Esophagus squamous epithelium (tissue), 5 donors: ENCODE measurements at regions not wholly inside any gene's neighbourhood (a gene's known extent, or its start where the extent isn't known, plus 50 kb on each side); places are given as distances from the start of the nearest gene placed in this dataset.

Experiments used
- DNase-seq: peaks from one replicate; lab custom pipeline; 2025; lab: John Stamatoyannopoulos, UW
- H3K27ac ChIP-seq, 4 donors: fragments of 200-600 bp; sonication (generic); one replicate each; pipeline ENCODE4 v1.5.1; 2016 to 2019; ENCODE audit warnings: mild to moderate bottlenecking in 1 of 4
- H3K27me3 ChIP-seq, 4 donors: fragments of 200-600 bp; sonication (generic); 1 replicate in 3 of 4; 2 replicates in 1 of 4; pipeline versions ENCODE4 v1.5.1 to v1.6.0; 2017 to 2021; ENCODE audit warnings: antibody characterized with exemption in 1 of 4
- H3K36me3 ChIP-seq, 3 donors: fragments of 200-600 bp; sonication (generic); one replicate each; pipeline ENCODE4 v1.5.1; 2016 to 2019
- H3K4me1 ChIP-seq, 3 donors: fragments of 200-600 bp; sonication (generic); one replicate each; pipeline ENCODE4 v1.5.1; 2017 to 2019
- H3K4me3 ChIP-seq, 4 donors: fragments of 200-600 bp; sonication (generic); 1 replicate in 3 of 4; 2 replicates in 1 of 4; pipeline ENCODE4 v1.5.1; 2016 to 2019; ENCODE audit warnings: mild to moderate bottlenecking in 2 of 4, moderate library complexity in 1 of 4
- H3K9me3 ChIP-seq, 3 donors: fragments of 200-600 bp; sonication (generic); one replicate each; pipeline ENCODE4 v1.5.1; 2016 to 2019
- CTCF ChIP-seq, 6 experiments: fragments of 450-650 bp in 4 of 6; fragments of 200-600 bp in 2 of 6; sonication (generic) in 2 of 6; IDR thresholded peaks; one replicate each; pipeline ENCODE4 v1.5.1; 2016 to 2019; ENCODE audit warnings: antibody characterized with exemption in 6 of 6, mild to moderate bottlenecking in 4 of 6, moderate library complexity in 4 of 6
- POLR2A ChIP-seq, 4 donors: fragments of 450-650 bp; IDR thresholded peaks; one replicate each; pipeline ENCODE4 v1.6.1; 2017; ENCODE audit warnings: antibody characterized with exemption in 4 of 4, mild to moderate bottlenecking in 4 of 4, moderate library complexity in 3 of 4
- WGBS, 2 donors: methylation state at CpG; one replicate each; pipeline ENCODE4 v1.1.5; 2018; 5-methylcytosine and 5-hydroxymethylcytosine counted together
- intact Hi-C: fragments of 100-400 bp; cut with DNase I; formaldehyde crosslinking; loops from one replicate; pipeline ENCODE4 v1.15.0; 2022
- donor health status: DM: yes; HTN: yes; CAD: no.

DNA sequence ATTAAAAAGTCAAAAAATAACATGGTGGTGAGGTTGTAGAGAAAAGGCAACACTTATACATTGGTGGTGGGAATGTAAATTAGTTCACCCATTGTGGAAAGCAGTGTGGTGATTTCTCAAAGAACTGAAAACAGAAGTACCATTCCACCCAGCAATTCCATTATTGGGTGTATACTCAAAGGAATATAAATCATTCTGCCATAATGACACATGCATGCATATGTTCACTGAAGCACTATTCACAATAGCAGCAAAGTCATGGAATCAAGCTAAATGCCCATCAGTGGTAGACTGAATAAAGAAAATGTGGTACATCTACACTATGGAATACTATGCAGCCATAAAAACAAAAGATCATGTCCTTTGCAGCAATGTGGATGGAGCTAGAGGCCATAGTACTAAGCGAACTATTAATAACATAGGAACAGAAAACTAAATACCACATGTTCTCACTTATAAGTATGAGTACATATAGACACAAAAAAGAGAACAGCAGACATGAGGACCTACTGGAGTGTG is 66.1 kb upstream of the MKLN1 start:
- no peak overlapping the region for H3K27ac ChIP-seq
- no peak for DNase-seq
- no peaks in the 10 kb centered on the region for H3K4me1 ChIP-seq
- H3K4me3 ChIP-seq = no peak overlapping the region
- no peaks in the 10 kb centered on the region for H3K36me3 ChIP-seq
- WGBS, 2 donors = 91 to 94% methylated on average over 1 of the region's 1 CpG
- intact Hi-C loops = no loop called here
- H3K27me3 ChIP-seq = no peaks in the 10 kb centered on the region
- H3K9me3 ChIP-seq = no peaks in the 10 kb centered on the region
- no peak for TF ChIP-seq CTCF (IDR thresholded peaks at IDR 0.05)
- TF ChIP-seq POLR2A (IDR thresholded peaks at IDR 0.05) = no peak

GRCh38 chr7:131265227-131265626 is 62.4 kb upstream of the MKLN1 start:
- no peak for DNase-seq
- Histone ChIP-seq H3K27ac (no peak overlapping the region), H3K27me3 (no peaks in the 10 kb centered on the region), H3K9me3 (no peaks in the 10 kb centered on the region), H3K36me3 (no peaks in the 10 kb centered on the region), H3K4me3 (no peak overlapping the region), H3K4me1 (no peaks in the 10 kb centered on the region)
- WGBS, 2 donors = 64 to 86% methylated on average over 4 of the region's 4 CpGs
- intact Hi-C loops = no loop called here
- no peak for TF ChIP-seq CTCF (IDR thresholded peaks at IDR 0.05)
- no peak for TF ChIP-seq POLR2A (IDR thresholded peaks at IDR 0.05)

DNA sequence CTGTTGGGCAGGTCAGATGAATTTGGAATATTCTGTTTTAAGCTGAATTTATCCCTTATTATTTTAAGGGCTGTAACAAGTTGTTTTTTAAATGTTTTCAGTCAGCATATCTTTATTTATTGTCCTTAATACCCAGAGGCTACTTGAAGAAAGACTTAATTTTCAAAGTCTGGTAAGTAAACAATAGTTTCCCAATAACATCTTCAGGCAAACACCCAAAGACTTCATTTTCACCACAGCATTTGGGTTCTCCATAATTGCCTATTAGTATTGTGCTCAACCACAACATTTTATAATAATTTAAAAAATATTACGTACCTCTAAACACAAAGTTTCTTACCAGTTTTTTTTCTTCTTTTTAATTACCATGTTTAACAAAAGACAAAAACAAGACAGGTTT is 60.0 kb upstream of the MKLN1 start:
- Histone ChIP-seq H3K27ac (no peak overlapping the region), H3K9me3 (no peaks in the 10 kb centered on the region), H3K4me1 (peaks cover 0 to 2% (median 0%) of the 10 kb centered on the region in 3 donors), H3K4me3 (no peak overlapping the region), H3K36me3 (no peaks in the 10 kb centered on the region), H3K27me3 (no peaks in the 10 kb centered on the region)
- 81 to 98% methylated on average over 1 of the region's 1 CpG for WGBS, 2 donors
- no peak for TF ChIP-seq CTCF (IDR thresholded peaks at IDR 0.05)
- no peak for TF ChIP-seq POLR2A (IDR thresholded peaks at IDR 0.05)
- intact Hi-C loops = no loop called here
- DNase-seq = no peak

- DNase-seq = no peak
- H3K27ac ChIP-seq = no peak overlapping the region
Measured at GRCh38 chr7:131268906-131269305, 58.8 kb upstream of the MKLN1 start.

GRCh38 chr7:131272086-131272485 is 55.6 kb upstream of the MKLN1 start:
- Histone ChIP-seq H3K9me3 (no peaks in the 10 kb centered on the region), H3K4me1 (peaks cover 0 to 10% (median 0%) of the 10 kb centered on the region in 3 donors), H3K4me3 (no peak overlapping the region), H3K36me3 (no peaks in the 10 kb centered on the region), H3K27ac (no peak overlapping the region), H3K27me3 (no peaks in the 10 kb centered on the region)
- TF ChIP-seq POLR2A (IDR thresholded peaks at IDR 0.05) = no peak
- TF ChIP-seq CTCF (IDR thresholded peaks at IDR 0.05) = no peak
- WGBS, 2 donors = 80 to 86% methylated on average over 1 of the region's 1 CpG
- no peak for DNase-seq
- intact Hi-C loops = no loop called here

More at GRCh38 chr7:131268906-131269305, 58.8 kb upstream of the MKLN1 start:
- Histone ChIP-seq H3K9me3 (no peaks in the 10 kb centered on the region), H3K4me3 (no peak overlapping the region), H3K36me3 (no peaks in the 10 kb centered on the region), H3K4me1 (peaks cover 0 to 10% (median 0%) of the 10 kb centered on the region in 3 donors), H3K27me3 (no peaks in the 10 kb centered on the region)
- 89 to 90% methylated on average over 2 of the region's 2 CpGs for WGBS, 2 donors
- TF ChIP-seq CTCF (IDR thresholded peaks at IDR 0.05) (no peak), POLR2A (IDR thresholded peaks at IDR 0.05) (no peak)
- intact Hi-C loops = no loop called here
